ENCODE measurements at regions not wholly inside any gene's neighbourhood (a gene's known extent, or its start where the extent isn't known, plus 50 kb on each side); places are given as distances from the start of the nearest gene placed in this dataset.

DNA sequence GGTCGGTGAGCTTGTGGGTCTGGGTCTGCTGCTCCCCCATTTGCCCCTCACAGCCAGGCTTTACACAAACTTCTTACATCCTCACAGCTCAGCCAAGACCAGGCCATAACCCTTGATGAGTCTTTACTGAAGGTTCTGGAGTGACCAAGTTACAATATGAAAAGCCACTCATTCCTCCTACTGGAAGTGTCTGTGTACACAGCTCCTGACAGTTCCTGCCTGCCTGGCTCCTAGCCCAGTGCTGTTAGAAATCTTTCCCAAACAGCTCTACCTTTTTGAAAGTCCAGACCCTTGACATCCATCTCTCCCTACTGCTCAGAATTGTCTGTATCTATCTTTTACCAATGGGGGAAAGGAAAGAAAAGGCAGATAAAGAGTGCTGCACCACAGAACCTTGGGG lies 106.9 kb downstream of the PAX1 start:
- TF ChIP-seq TAF1 (IDR thresholded peaks at IDR 0.05; ENCODE audit: control insufficient read depth, extremely low read depth, insufficient read depth, low read length, severe bottlenecking) (no peak), BRD4 (IDR thresholded peaks at IDR 0.05) (no peak), SREBF2 (CRISPR knock-in tag; IDR thresholded peaks at IDR 0.05) (no peak), LCOR (CRISPR knock-in tag; IDR thresholded peaks at IDR 0.05) (no peak), PCBP2 (IDR thresholded peaks at IDR 0.05; ENCODE audit: low read depth, low read length, poor library complexity, severe bottlenecking) (no peak), NCOA6 (IDR thresholded peaks at IDR 0.05) (no peak), FOS (IDR thresholded peaks at IDR 0.05; ENCODE audit: extremely low read depth, insufficient read length) (no peak), ZNF121 (CRISPR knock-in tag; conservative IDR thresholded peaks at IDR 0.05) (no peak), NRF1 (conservative IDR thresholded peaks at IDR 0.05 in 1 of 2, IDR thresholded peaks at IDR 0.05 in 1 of 2) (no peak), CBFA2T3 (IDR thresholded peaks at IDR 0.05) (no peak), ZNF224 (CRISPR knock-in tag; IDR thresholded peaks at IDR 0.05) (no peak), ZNF253 (CRISPR knock-in tag; conservative IDR thresholded peaks at IDR 0.05) (no peak), FOXK1 (CRISPR knock-in tag; IDR thresholded peaks at IDR 0.05; ENCODE audit: borderline replicate concordance) (no peak)
- TF ChIP-seq, protein P1, sequence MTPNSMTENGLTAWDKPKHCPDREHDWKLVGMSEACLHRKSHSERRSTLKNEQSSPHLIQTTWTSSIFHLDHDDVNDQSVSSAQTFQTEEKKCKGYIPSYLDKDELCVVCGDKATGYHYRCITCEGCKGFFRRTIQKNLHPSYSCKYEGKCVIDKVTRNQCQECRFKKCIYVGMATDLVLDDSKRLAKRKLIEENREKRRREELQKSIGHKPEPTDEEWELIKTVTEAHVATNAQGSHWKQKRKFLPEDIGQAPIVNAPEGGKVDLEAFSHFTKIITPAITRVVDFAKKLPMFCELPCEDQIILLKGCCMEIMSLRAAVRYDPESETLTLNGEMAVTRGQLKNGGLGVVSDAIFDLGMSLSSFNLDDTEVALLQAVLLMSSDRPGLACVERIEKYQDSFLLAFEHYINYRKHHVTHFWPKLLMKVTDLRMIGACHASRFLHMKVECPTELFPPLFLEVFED (CRISPR knock-in tag; conservative IDR thresholded peaks at IDR 0.05), result no peak
- TF ChIP-seq, protein P2, sequence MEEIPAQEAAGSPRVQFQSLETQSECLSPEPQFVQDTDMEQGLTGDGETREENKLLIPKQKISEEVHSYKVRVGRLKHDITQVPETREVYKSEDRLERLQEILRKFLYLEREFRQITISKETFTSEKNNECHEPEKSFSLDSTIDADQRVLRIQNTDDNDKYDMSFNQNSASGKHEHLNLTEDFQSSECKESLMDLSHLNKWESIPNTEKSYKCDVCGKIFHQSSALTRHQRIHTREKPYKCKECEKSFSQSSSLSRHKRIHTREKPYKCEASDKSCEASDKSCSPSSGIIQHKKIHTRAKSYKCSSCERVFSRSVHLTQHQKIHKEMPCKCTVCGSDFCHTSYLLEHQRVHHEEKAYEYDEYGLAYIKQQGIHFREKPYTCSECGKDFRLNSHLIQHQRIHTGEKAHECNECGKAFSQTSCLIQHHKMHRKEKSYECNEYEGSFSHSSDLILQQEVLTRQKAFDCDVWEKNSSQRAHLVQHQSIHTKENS (CRISPR knock-in tag; IDR thresholded peaks at IDR 0.05), result no peak
- Histone ChIP-seq H3K9me1 (ENCODE audit: control insufficient read depth, insufficient read depth, low read length) (no peaks in the 10 kb centered on the region), H3K27ac (ENCODE audit: extremely low read depth, low read depth, low read length) (no peak overlapping the region), H3K9me3 (replicated peaks; ENCODE audit: control insufficient read depth, insufficient read depth, low read depth, low read length) (no peaks in the 10 kb centered on the region), H3K79me2 (ENCODE audit: control insufficient read depth, insufficient read depth, low read length) (no peaks in the 10 kb centered on the region), H3K27me3 (ENCODE audit: control insufficient read depth in 2 of 2, insufficient read depth in 2 of 2, low read length in 2 of 2) (peaks cover 0 to 10% of the 10 kb centered on the region in 2 experiments; a peak in 1 of 5 replicates), H3K9ac (ENCODE audit: insufficient read depth in 1 of 2, low read depth in 2 of 2, low read length in 2 of 2) (no peak overlapping the region), H3K4me1 (replicated peaks in 1 of 2; ENCODE audit: control insufficient read depth in 2 of 2, insufficient read depth in 2 of 2, low read length in 2 of 2) (peaks cover 0 to 6% of the 10 kb centered on the region in 2 experiments; a peak in 1 of 5 replicates), H3K36me3 (ENCODE audit: control insufficient read depth, insufficient read depth, low read length) (no peaks in the 10 kb centered on the region), H3K4me3 (no peak overlapping the region), H3K4me2 (ENCODE audit: insufficient read depth, low read length) (no peak overlapping the region), H2AFZ (ENCODE audit: low read depth, low read length) (no peak overlapping the region), H4K20me1 (replicated peaks; ENCODE audit: control insufficient read depth, insufficient read depth, low read length) (no peaks in the 10 kb centered on the region)
- 0% methylated on average over 1 of the region's 1 CpG for WGBS (ENCODE audit: insufficient coverage, low coverage, missing lambda C conversion rate)
- ChIA-PET CTCF (ENCODE audit: low intra/inter-chr PET ratio) (no interaction called here), POLR2A (interaction anchor here (0.6 kb wide), 1 partner anchor 32 kb away, joined by 3 read pairs; no protein-coding TSS in a partner anchor)
- ATAC-seq (no peak), FAIRE-seq (no peak), DNase-seq (ENCODE audit: extremely low read depth in 1 of 4, low spot score in 3 of 4) (no peak)
- BruUV-seq (replicated peaks), result no TSS peak
- in situ Hi-C loops (cut with MboI) (no loop called here), intact Hi-C loops (cut with micrococcal nuclease) (no loop called here)

All from K562 (cell line).